NCI-H2029 (cell line): ENCODE measurements at regions not wholly inside any gene's neighbourhood (a gene's known extent, or its start where the extent isn't known, plus 50 kb on each side); places are given as distances from the start of the nearest gene placed in this dataset.

ENCODE experiments used
- DNase-seq: peaks from one replicate; lab custom pipeline; 2025; lab: John Stamatoyannopoulos, UW

DNA sequence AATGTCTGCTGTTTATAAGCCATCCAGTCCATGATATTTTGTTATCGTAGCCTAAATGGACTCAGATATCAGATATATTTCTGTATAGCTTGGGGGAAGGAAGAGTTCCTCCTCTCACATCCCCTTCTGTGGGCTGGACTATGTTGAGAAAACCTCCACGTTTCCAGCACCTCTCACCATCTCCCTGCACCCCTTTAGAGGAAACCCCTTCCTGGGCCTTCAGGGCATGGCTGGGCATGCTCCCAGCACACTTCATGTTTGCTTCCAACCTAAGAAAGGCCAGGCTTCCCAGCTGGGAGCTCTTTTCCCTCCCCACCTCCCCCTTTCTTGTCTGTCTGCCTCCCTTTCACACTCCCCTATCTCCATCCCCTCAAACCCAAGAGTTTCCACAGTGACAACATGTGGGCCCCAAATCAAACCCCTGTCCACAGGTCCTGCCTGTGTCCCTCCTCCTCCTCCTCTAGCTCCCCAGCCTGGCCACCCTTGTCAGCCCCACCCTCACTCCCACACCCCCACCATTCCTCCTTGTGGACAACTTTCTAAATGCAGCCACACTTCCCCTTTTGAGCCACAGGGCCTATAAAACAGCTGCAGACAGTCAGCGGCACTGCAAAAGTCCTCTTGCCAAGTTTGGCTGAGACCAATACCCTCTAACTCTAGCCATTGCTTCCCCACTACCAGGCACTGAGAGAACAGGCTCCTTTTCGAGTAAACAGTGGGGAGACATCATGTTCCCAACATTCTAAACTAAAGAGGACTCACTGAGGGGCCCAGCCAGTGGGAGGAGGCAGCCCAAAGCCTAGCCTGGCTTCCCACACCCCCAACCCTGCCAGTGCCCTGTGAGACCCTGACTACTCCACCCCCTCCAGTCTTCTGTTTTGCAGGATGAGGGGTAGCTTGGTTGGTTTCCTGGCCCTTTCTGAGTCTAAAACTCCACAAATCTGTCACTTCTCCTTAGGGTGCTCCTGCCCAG, 120.5 kb downstream of the ZFP36L2 start:
- DNase-seq, result no peak

DNA sequence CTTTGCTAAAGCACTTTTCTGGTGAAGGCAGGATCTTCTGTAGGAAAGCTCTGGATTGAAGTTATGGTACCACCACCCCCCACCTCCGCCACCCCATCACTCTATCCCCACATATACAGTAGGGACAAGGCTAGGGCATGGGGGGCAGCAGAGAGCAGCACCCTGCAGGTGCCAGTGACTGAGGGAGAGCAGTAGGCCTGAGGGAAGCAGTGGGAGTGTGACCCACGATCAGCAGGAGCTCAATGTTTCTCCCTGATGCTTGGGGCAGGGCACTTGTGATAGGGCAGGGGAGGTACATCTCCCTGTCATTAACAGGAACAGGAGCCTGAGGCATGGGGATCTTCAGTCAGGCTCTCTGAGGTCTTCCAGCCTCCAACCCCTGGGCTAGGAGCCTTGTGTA, 121.6 kb downstream of the ZFP36L2 start:
- DNase-seq, result no peak

GRCh38 chr2:43104106-43104505, 122.3 kb downstream of the ZFP36L2 start:
- DNase-seq, result no peak

GRCh38 chr2:43103093-43103404, 123.4 kb downstream of the ZFP36L2 start:
- no peak for DNase-seq

GRCh38 chr2:43102366-43103092, 123.9 kb downstream of the ZFP36L2 start:
- no peak for DNase-seq

GRCh38 chr2:43101751-43102150, 124.7 kb downstream of the ZFP36L2 start:
- no peak for DNase-seq

DNA sequence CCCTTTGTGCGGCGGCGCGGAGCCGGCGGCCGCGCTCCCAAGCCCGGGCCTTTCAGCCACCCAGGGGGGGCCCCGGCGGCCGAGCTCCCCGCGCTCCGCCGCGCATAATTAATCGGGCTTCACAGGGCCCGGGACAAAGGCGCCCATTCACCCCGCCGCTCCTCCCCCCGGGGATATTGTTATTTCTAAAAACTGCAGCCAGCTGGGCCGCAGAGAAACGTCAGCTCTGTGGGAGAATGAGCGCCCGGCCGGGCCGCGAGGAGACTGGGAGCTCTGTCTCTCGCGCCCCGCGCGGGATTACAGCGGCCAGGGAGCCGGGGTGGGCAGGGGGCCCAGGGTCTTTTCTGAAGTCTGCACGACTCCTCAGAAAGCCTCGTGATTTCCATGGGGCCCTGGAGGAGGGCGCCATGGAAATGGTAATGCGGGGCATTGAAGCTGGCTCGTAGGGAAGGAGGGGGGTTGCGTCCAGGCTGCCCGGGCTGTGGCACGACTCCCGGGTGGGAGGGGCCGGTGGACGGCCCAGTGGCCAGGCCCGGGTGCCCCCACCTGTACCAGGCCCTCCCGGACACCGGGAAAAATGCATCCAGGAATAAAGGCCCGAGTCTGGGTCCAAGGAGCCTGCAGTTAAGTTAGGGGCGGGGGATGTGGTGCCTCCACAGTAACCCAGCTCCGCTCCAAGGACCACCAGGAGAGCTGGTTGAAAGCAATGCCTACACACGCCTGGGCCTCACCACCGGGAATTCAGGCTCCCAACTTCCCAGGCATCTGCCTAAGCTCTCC, 125.3 kb downstream of the ZFP36L2 start:
- DNase-seq, result no peak

DNA sequence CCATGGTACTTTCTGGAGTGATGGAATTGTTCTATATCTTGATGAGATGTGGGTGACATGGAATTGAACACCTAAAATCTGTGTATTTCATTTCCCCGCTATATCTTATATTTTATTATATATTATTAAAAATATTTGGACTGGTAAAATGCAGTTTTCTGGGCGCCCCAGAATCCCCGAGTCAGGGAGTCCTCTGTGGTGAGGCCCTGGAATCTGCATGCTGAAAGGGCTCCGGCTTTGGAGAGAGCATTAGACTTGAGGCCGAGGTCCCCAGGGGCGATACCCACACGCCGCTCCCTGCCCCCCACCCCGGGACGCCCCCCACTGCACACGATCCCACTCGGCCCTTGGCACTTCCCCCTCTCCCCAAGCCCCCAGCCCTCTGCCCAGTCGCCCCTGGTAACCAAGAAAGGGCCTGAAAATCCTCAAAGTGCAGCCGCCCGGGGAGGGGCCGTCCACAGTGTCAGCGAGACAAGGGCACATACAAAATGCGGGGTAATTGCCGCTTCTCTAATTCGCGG, 126.0 kb downstream of the ZFP36L2 start:
- no peak for DNase-seq

DNA sequence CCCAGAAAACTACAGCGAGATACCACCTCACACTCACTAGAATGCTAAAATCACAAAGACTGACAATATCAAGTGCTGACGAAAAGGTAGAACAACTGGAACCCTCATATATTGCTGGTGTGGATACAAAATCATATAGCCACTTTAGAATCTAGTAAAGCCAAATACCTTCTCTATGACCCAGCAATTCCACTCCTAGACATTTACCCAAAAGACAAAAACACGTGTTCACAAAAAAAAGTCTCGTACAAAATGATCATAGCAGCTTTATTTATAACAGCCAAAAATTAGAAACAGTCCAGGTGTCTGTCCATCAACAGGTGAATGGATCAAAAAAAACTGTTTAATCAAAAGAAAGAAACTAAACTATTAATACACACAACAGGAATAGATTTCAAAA, 126.6 kb downstream of the ZFP36L2 start:
- DNase-seq, result no peak

DNA sequence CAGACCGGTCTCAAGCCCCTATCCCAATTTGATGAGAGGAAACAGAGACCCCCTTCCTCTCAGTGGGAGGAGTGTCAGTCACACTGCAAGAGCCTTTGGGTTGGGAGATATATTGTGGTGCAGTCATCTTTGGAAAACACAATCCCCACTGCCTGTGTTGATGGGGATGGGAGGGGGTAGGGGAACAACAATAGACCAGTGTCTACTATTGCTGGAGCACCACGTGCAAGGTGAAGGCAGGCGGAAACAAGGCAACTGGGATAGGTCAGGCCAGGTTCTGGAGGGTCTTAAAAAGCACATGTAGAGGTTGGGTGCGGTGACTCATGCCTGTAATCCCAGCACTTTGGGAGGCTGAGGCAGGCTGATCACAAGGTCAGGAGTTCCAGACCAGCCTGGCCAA, 127.9 kb downstream of the ZFP36L2 start:
- DNase-seq, result no peak

- no peak for DNase-seq
These were observed 128.6 kb downstream of the ZFP36L2 start for GRCh38 chr2:43097644-43098408.

DNA sequence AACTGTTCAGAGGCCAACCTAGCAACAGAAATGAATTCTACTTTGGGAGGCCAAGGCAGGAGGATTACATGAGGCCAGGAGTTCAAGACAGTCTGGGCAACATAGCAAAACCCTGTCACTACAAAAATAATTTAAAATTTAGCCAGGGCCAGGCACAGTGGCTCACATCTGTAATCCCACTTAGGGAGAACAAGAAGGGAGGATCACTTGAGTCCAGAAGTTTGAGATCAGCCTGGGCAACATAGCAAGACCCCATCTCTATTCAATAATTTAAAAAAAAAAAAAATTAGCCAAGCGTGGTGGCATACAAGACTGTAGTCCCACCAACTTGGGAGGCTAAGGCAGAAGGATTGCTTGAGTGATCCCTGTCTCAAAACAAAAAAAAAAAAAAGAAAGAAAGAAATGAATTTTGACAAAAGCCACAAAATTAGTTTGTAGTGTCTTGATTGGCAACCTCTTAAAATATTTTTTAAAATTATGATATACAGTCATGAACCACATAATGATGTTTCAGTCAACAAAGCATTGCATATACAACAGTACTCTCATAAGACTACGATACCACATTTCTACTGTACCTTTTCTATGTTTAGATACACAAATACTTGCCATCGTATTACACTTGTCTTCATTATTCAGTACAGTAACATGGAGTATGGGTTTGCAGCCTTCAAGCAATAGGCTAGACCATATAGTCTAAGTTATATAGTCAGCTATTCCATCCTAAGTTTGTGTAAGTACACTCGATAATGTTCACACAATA, 130.7 kb downstream of the ZFP36L2 start:
- no peak for DNase-seq

GRCh38 chr2:43092520-43093179, 133.8 kb downstream of the ZFP36L2 start:
- no peak for DNase-seq

DNA sequence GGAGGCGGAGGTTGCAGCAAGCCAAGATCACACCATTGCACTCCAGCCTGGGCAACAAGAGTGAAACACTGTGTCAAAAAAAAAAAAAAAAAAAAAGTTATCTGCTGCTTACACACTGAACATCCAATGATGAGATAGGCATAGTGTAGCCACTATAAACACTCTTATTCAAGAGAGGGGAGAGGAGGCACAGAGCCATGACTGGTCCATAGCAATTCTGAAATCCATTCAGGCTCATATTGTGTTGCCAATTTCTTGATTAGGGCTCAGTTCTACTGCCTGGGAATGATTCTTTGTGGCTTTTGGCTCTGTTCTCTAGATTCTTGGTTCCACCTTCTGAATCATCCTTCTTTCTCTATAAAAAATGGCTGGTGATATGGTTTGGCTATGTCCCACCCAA, 136.1 kb downstream of the ZFP36L2 start:
- DNase-seq, result no peak

GRCh38 chr2:43088143-43089073, 138.0 kb downstream of the ZFP36L2 start:
- no peak for DNase-seq

GRCh38 chr2:43087413-43087812, 139.0 kb downstream of the ZFP36L2 start:
- DNase-seq, result no peak

DNA sequence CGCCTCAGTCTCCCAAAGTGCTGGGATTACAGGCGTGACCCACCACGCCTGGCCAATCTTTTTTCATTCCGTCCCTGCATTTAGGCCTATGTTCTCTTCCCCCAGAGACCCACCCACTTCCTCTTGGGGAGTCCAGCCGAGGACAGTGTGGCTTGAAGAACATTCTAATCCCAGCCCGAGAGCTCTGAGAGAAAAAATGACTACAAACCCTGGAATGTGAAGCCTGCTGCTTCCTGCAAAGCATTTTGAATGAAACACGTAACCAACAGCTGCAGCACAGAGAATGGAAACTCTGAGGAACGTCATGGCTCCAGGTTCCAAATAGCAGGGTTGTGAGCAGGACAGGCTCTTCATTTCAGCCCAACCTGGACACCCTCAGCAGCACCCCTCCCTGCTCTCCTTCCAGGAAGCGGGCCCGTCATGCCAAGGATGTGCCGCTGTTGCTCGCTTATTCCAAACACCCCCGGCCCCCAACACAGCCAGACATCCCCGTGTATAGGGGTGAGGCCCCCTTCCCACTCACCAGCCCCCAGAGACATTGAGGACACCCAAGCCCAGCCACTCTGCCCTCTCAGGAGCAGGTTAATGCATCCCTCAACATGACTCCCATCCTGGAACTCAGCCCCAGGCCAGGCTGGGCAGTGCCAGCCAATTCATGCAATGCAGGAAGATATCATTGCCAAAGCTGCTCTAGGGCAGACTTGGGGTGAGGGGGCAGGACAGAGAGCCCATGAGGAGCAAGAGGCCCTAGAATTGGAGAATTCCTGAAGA, 139.8 kb downstream of the ZFP36L2 start:
- DNase-seq, result no peak

DNA sequence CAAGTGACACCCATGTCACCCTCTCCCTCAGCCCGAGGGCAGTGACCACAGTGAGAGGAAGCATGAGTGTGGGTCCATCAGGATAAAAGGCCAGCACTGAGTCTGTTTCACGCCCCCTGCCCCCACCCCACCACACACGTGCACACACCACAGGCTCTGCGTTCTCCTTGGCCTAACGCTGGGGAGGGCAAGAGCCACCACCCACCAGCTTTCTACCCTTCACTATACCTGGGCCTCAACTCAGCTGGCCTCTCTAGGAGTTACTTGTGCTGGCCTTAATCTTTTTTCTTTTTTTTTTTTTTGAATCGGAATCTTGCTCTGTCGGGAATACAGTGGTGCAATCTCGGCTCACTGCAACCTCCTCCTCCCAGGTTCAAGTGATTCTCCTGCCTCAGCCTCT, 140.5 kb downstream of the ZFP36L2 start:
- DNase-seq, result no peak
